HepG2 (cell line): ENCODE measurements at regions not wholly inside any gene's neighbourhood (a gene's known extent, or its start where the extent isn't known, plus 50 kb on each side); places are given as distances from the start of the nearest gene placed in this dataset.
A peak's percentile ranks its signal among the peaks of the same experiment; 100 is the strongest.

Experiments used
- ATAC-seq: fragments of 200-7000 bp; cut with Tn5 transposase; 3 replicates; pipeline ENCODE4 v1.9.1; 2020; ENCODE audit warnings: mild to moderate bottlenecking, moderate library complexity
- BruUV-seq: library from RNA; stranded (reverse); fragments of 400-500 nt; replicated peaks from 2 replicates; lab custom pipeline; 2021; lab: Mats Ljungman, UMichigan
- CTCF ChIA-PET: fragments of 300-600 bp; formaldehyde crosslinking; extraction: SDS; loops from one replicate; lab custom pipeline; 2021; ENCODE audit warnings: low total read pairs, inconsistent platforms, low intra/inter-chr PET ratio; lab: Yijun Ruan, JAX
- POLR2A ChIA-PET: fragments of 350-600 bp; sonication (Branson Sonifier 250); formaldehyde crosslinking; loops from one replicate; lab custom pipeline; 2020; ENCODE audit warnings: antibody characterized with exemption, inconsistent platforms; lab: Yijun Ruan, JAX
- DNase-seq: peaks from one replicate; pipeline ENCODE4 v3.0.0-alpha.2; 2015; ENCODE audit warnings: low spot score
- FAIRE-seq: peaks from 3 replicates; lab custom pipeline; 2011; peaks lifted over from hg19 to GRCh38; lab: Jason Lieb, UNC
- H2AFZ ChIP-seq: one replicate; pipeline ENCODE4 v1.6.1; 2011; ENCODE audit warnings: low read length, inconsistent platforms
- H3K27ac ChIP-seq: fragments of 300-600 bp; 3 replicates; pipeline ENCODE4 v1.8.0; 2011; ENCODE audit warnings: mixed run types, mild to moderate bottlenecking, mixed read lengths, low read length, inconsistent platforms; ENCODE audit not compliant: insufficient read depth; ENCODE audit errors: extremely low read length
- H3K27me3 ChIP-seq, 2 experiments: fragments of 200-600 bp in 1 of 2; 2 replicates in 1 of 2; 3 replicates in 1 of 2; pipeline versions ENCODE4 v1.6.0 to v1.8.0; 2011; ENCODE audit warnings: low read length in 2 of 2, mild to moderate bottlenecking in 2 of 2, moderate library complexity in 2 of 2, inconsistent platforms in 1 of 2; ENCODE audit not compliant: insufficient read depth in 2 of 2, control insufficient read depth in 1 of 2
- H3K36me3 ChIP-seq, 2 experiments: fragments of 200-600 bp in 1 of 2; replicated peaks in 1 of 2; 2 replicates in 1 of 2; 3 replicates in 1 of 2; pipeline versions ENCODE4 v1.5.1 to v1.8.0; 2011; ENCODE audit warnings: low read length in 2 of 2, inconsistent platforms in 1 of 2; ENCODE audit not compliant: insufficient read depth in 2 of 2, control insufficient read depth in 1 of 2
- H3K4me1 ChIP-seq: 2 replicates; pipeline ENCODE4 v1.5.1; 2012; ENCODE audit warnings: low read length, inconsistent platforms; ENCODE audit not compliant: insufficient read depth
- H3K4me2 ChIP-seq: 2 replicates; pipeline ENCODE4 v1.6.0; 2011; ENCODE audit warnings: low read depth, low read length, inconsistent platforms
- H3K4me3 ChIP-seq, 3 experiments: fragments of 200-600 bp in 1 of 3; sonication (generic), shearing (Covaris generic) in 1 of 3; replicated peaks in 1 of 3; 2 replicates each; pipeline ENCODE4 v1.5.1; 2011 to 2016; ENCODE audit warnings: low read length in 3 of 3, inconsistent platforms in 2 of 3, low read depth in 2 of 3, mild to moderate bottlenecking in 2 of 3, control low read depth in 1 of 3, mixed read lengths in 1 of 3; ENCODE audit not compliant: insufficient read depth in 1 of 3
- H3K79me2 ChIP-seq: one replicate; pipeline ENCODE4 v1.6.1; 2011; ENCODE audit warnings: low read length, inconsistent platforms; ENCODE audit not compliant: insufficient read depth
- H3K9ac ChIP-seq: 2 replicates; pipeline ENCODE4 v1.6.0; 2011; ENCODE audit warnings: mild to moderate bottlenecking, low read depth, low read length, inconsistent platforms; ENCODE audit not compliant: insufficient read depth
- H3K9me3 ChIP-seq: 2 replicates; pipeline ENCODE4 v1.5.1; 2012; ENCODE audit warnings: mild to moderate bottlenecking, low read length
- H4K20me1 ChIP-seq: 2 replicates; pipeline ENCODE4 v1.6.0; 2011; ENCODE audit warnings: inconsistent platforms, mild to moderate bottlenecking, low read length, moderate library complexity; ENCODE audit not compliant: insufficient read depth
- CHD4 ChIP-seq: fragments of 200-600 bp; sonication (generic); IDR thresholded peaks from 2 replicates; pipeline ENCODE4 v1.7.0; 2017; ENCODE audit warnings: mild to moderate bottlenecking, low read length, borderline replicate concordance
- GATA4 ChIP-seq: sonication (generic); IDR thresholded peaks from 2 replicates; pipeline ENCODE4 v1.6.1; 2016; ENCODE audit warnings: antibody characterized with exemption, low read depth, borderline replicate concordance
- GTF2F1 ChIP-seq: fragments of 150-350 bp; IDR thresholded peaks from 2 replicates; pipeline ENCODE4 v1.6.1; 2014; ENCODE audit warnings: low read length
- KAT2B ChIP-seq: fragments of 150-350 bp; IDR thresholded peaks from 2 replicates; pipeline ENCODE4 v1.6.1; 2014; ENCODE audit warnings: low read depth, low read length, borderline replicate concordance
- NCOA1 ChIP-seq: sonication (generic); formaldehyde crosslinking; IDR thresholded peaks from 2 replicates; pipeline ENCODE4 v1.9.0; 2021; ENCODE audit warnings: missing genetic modification reagents
- NPAS2 ChIP-seq: sonication (generic); formaldehyde crosslinking; IDR thresholded peaks from 2 replicates; pipeline ENCODE4 v1.8.0; 2022; ENCODE audit warnings: mild to moderate bottlenecking, missing genetic modification reagents, borderline replicate concordance
- PCBP2 ChIP-seq: fragments of 200-400 bp; formaldehyde crosslinking; optimal IDR thresholded peaks from 2 replicates; pipeline ENCODE3; 2018; ENCODE audit warnings: low read length, low read depth; ENCODE audit not compliant: poor library complexity, severe bottlenecking
- SP2 ChIP-seq: sonication (generic); formaldehyde crosslinking; IDR thresholded peaks from 2 replicates; pipeline ENCODE4 v1.5.1; 2020; ENCODE audit warnings: mild to moderate bottlenecking, missing genetic modification reagents
- SRSF1 ChIP-seq: fragments of 200-400 bp; formaldehyde crosslinking; optimal IDR thresholded peaks from 2 replicates; pipeline ENCODE3; 2017; ENCODE audit warnings: mild to moderate bottlenecking, low read depth, low read length, moderate library complexity
- XRCC5 ChIP-seq: fragments of 200-400 bp; formaldehyde crosslinking; optimal IDR thresholded peaks from 2 replicates; pipeline ENCODE3; 2017; ENCODE audit warnings: mild to moderate bottlenecking, low read length
- ZC3H4 ChIP-seq: sonication (generic); formaldehyde crosslinking; IDR thresholded peaks from 2 replicates; pipeline ENCODE4 v1.4.0; 2020; ENCODE audit warnings: missing genetic modification reagents, borderline replicate concordance
- ZNF546 ChIP-seq: sonication (generic); formaldehyde crosslinking; conservative IDR thresholded peaks from 2 replicates; pipeline ENCODE4 v1.8.1; 2023; ENCODE audit warnings: mild to moderate bottlenecking, missing genetic modification reagents
- ZNF616 ChIP-seq: sonication (generic); formaldehyde crosslinking; IDR thresholded peaks from 2 replicates; pipeline ENCODE4 v1.5.0; 2020; ENCODE audit warnings: low read depth, mild to moderate bottlenecking, missing genetic modification reagents
- ZNF713 ChIP-seq: sonication (generic); formaldehyde crosslinking; IDR thresholded peaks from 2 replicates; pipeline ENCODE4 v1.4.0; 2020; ENCODE audit warnings: mild to moderate bottlenecking, missing genetic modification reagents
- ZNF766 ChIP-seq: sonication (generic); formaldehyde crosslinking; IDR thresholded peaks from 2 replicates; pipeline ENCODE4 v1.5.0; 2020; ENCODE audit warnings: missing genetic modification reagents, borderline replicate concordance
- ZNF775 ChIP-seq: sonication (generic); formaldehyde crosslinking; IDR thresholded peaks from 2 replicates; pipeline ENCODE4 v1.4.0; 2020; ENCODE audit warnings: missing genetic modification reagents, mild to moderate bottlenecking, moderate library complexity, borderline replicate concordance
- ZSCAN31 ChIP-seq: sonication (generic); formaldehyde crosslinking; IDR thresholded peaks from 2 replicates; pipeline ENCODE4 v1.5.0; 2020; ENCODE audit warnings: low read depth, mild to moderate bottlenecking, missing genetic modification reagents
- WGBS: methylation state at CpG from one replicate; pipeline ENCODE4 v1.1.6; 2017; ENCODE audit warnings: low lambda C conversion rate; 5-methylcytosine and 5-hydroxymethylcytosine counted together
- in situ Hi-C: cut with HindIII; loops from 2 replicates; pipeline ENCODE4 v1.10.0; 2017; ENCODE audit warnings: low pct_unique_long_range_greater_than_20kb; ENCODE audit not compliant: extremely low pct_ligation_motif_present
- intact Hi-C: fragments of 100-400 bp; cut with micrococcal nuclease; formaldehyde crosslinking; loops from one replicate; pipeline ENCODE4 v1.10.0; 2022; ENCODE audit not compliant: unreplicated experiment
- TF ChIP-seq, protein P1 (sequence below): sonication (generic); formaldehyde crosslinking; IDR thresholded peaks from 2 replicates; pipeline ENCODE4 v1.4.0; 2020; ENCODE audit warnings: low read depth, mild to moderate bottlenecking, missing genetic modification reagents
- TF ChIP-seq, protein P2 (sequence below): sonication (generic); formaldehyde crosslinking; IDR thresholded peaks from 2 replicates; pipeline ENCODE4 v1.4.0; 2020; ENCODE audit warnings: missing genetic modification reagents, mild to moderate bottlenecking, borderline replicate concordance
- TF ChIP-seq, protein P3 (sequence below): sonication (generic); formaldehyde crosslinking; IDR thresholded peaks from 2 replicates; pipeline ENCODE4 v1.5.0; 2020; ENCODE audit warnings: missing genetic modification reagents

DNA sequence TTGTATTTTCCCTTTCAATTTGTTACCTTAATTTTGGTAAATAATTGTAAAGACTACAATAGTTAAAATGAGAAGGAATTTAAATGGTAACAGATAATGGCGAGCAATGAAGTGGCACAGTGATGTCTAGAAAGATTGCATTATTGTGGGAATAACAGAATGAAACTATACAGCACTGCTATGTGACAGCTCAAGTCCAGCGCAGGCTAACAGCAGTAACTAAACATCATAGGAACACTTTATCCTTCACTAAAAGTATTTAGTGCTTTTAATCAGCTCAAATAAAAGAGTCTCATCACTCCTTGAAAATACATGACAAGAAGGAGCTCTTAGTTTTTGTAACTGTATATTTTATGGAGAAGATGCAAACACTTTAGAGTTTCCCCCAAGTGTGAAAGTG is 190.8 kb downstream of the TENT5A start (continued):
- TF ChIP-seq, protein P1, sequence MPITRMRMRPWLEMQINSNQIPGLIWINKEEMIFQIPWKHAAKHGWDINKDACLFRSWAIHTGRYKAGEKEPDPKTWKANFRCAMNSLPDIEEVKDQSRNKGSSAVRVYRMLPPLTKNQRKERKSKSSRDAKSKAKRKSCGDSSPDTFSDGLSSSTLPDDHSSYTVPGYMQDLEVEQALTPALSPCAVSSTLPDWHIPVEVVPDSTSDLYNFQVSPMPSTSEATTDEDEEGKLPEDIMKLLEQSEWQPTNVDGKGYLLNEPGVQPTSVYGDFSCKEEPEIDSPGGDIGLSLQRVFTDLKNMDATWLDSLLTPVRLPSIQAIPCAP: no peak
- TF ChIP-seq, protein P2, sequence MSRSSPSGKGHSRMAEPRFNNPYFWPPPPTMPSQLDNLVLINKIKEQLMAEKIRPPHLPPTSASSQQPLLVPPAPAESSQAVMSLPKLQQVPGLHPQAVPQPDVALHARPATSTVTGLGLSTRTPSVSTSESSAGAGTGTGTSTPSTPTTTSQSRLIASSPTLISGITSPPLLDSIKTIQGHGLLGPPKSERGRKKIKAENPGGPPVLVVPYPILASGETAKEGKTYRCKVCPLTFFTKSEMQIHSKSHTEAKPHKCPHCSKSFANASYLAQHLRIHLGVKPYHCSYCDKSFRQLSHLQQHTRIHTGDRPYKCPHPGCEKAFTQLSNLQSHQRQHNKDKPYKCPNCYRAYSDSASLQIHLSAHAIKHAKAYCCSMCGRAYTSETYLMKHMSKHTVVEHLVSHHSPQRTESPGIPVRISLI (CRISPR knock-in tag): no peak
- TF ChIP-seq PCBP2 (no peak), ZNF766 (no peak), KAT2B (no peak), ZNF713 (CRISPR knock-in tag) (no peak), SP2 (no peak), ZC3H4 (no peak), ZNF775 (no peak), ZNF616 (CRISPR knock-in tag) (no peak), XRCC5 (no peak), SRSF1 (no peak)

DNA sequence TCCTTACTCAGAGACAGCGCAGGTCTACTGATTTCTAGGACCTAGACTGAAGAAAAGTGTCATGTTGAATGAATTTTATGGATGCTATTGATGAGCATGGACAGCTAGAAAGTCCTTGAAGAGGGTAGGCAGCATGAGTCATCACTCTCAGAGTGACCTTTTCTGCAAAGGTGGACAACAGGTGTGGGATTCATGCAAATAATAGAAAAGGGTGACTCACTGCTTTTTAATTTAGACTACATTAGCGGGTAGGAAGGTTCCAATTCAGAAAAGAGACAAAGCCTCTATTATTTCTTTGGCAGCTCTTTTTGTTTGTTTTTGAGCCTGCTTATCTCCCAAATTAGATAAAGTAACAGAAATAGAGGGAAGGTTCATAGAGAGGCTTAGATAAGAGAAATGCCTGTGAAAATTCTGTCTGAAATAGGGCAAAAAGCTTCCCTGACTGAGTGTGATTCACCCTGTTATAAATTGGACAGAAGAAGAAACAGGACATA is 191.4 kb downstream of the TENT5A start:
- in situ Hi-C loops (no loop called here), intact Hi-C loops (no loop called here)
- no peak overlapping the region for H3K27ac ChIP-seq
- no peak overlapping the region for H3K4me3 ChIP-seq
- H3K79me2 ChIP-seq: no peaks in the 10 kb centered on the region
- no peaks in the 10 kb centered on the region for H3K36me3 ChIP-seq
- no peak for FAIRE-seq
- H3K9ac ChIP-seq: no peak overlapping the region
- no peak overlapping the region for H3K4me2 ChIP-seq
- no peaks in the 10 kb centered on the region for H3K9me3 ChIP-seq
- no TSS peak for BruUV-seq
- H2AFZ ChIP-seq: no peak overlapping the region
- no peaks in the 10 kb centered on the region for H4K20me1 ChIP-seq
- 2% methylated on average over 2 of the region's 2 CpGs for WGBS
- DNase-seq: peak; percentile 69
- ATAC-seq: peak; percentile 74
- H3K27me3 ChIP-seq: no peaks in the 10 kb centered on the region
- H3K4me1 ChIP-seq: peaks cover 19% of the 10 kb centered on the region
- CTCF ChIA-PET: no interaction called here
- POLR2A ChIA-PET: no interaction called here
- TF ChIP-seq ZNF546 (CRISPR knock-in tag): no peak
- TF ChIP-seq NCOA1 (CRISPR knock-in tag): no peak
- TF ChIP-seq CHD4: no peak
- TF ChIP-seq, protein P3, sequence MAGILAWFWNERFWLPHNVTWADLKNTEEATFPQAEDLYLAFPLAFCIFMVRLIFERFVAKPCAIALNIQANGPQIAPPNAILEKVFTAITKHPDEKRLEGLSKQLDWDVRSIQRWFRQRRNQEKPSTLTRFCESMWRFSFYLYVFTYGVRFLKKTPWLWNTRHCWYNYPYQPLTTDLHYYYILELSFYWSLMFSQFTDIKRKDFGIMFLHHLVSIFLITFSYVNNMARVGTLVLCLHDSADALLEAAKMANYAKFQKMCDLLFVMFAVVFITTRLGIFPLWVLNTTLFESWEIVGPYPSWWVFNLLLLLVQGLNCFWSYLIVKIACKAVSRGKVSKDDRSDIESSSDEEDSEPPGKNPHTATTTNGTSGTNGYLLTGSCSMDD (CRISPR knock-in tag): no peak
- TF ChIP-seq ZNF766: no peak
- peak; percentile 44; the same call in 1 of the 2 replicates for TF ChIP-seq GATA4
- no peak for TF ChIP-seq NPAS2 (CRISPR knock-in tag)
- no peak for TF ChIP-seq ZSCAN31
- no peak for TF ChIP-seq GTF2F1
- TF ChIP-seq, protein P2 (CRISPR knock-in tag): no peak
